ENCODE measurements at regions not wholly inside any gene's neighbourhood (a gene's known extent, or its start where the extent isn't known, plus 50 kb on each side); places are given as distances from the start of the nearest gene placed in this dataset.

DNA sequence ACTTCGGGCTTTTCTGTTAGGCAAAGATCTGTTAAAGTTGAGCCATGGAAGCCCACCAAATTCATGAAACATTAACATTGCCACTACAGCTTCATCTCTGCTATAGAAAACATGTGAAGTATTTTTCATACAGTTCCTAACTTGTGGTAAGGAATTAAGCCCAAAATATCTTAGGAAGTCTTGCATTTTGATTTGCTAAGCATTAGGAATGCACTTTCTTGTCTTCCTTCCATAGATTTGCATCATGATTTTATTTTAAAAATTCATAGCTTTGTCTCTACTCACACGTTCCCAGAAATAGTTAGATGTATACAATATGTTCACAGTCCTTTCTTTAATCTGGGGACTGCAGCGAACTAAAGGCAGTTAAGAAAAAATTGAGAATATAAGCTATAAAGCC is 325.6 kb downstream of the CENPW start:
- TF ChIP-seq, protein P1, sequence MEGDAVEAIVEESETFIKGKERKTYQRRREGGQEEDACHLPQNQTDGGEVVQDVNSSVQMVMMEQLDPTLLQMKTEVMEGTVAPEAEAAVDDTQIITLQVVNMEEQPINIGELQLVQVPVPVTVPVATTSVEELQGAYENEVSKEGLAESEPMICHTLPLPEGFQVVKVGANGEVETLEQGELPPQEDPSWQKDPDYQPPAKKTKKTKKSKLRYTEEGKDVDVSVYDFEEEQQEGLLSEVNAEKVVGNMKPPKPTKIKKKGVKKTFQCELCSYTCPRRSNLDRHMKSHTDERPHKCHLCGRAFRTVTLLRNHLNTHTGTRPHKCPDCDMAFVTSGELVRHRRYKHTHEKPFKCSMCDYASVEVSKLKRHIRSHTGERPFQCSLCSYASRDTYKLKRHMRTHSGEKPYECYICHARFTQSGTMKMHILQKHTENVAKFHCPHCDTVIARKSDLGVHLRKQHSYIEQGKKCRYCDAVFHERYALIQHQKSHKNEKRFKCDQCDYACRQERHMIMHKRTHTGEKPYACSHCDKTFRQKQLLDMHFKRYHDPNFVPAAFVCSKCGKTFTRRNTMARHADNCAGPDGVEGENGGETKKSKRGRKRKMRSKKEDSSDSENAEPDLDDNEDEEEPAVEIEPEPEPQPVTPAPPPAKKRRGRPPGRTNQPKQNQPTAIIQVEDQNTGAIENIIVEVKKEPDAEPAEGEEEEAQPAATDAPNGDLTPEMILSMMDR (IDR thresholded peaks at IDR 0.05) = no peak
- no peak for TF ChIP-seq POLR2A (IDR thresholded peaks at IDR 0.05)
